Adrenal gland (tissue), 5 donors: ENCODE measurements at regions not wholly inside any gene's neighbourhood (a gene's known extent, or its start where the extent isn't known, plus 50 kb on each side); places are given as distances from the start of the nearest gene placed in this dataset.

ENCODE experiments used
- CTCF ChIP-seq, 6 experiments: fragments of 450-650 bp in 4 of 6; fragments of 200-600 bp in 2 of 6; sonication (generic) in 1 of 6; IDR thresholded peaks; 1 replicate in 5 of 6; 2 replicates in 1 of 6; pipeline versions ENCODE4 v1.5.1 to v1.8.0; 2016 to 2021; ENCODE audit warnings: antibody characterized with exemption in 6 of 6, mild to moderate bottlenecking in 2 of 6, moderate library complexity in 1 of 6
- POLR2A ChIP-seq, 2 donors: fragments of 450-650 bp; IDR thresholded peaks; one replicate each; pipeline ENCODE4 v1.6.1; 2017; ENCODE audit warnings: antibody characterized with exemption in 2 of 2, mild to moderate bottlenecking in 2 of 2, moderate library complexity in 1 of 2
- donor health status: DM: no; HTN: no; CAD: no.

GRCh38 chr16:52022980-52023379, 524.0 kb downstream of the TOX3 start:
- TF ChIP-seq CTCF (IDR thresholded peaks at IDR 0.05) (no peak), POLR2A (IDR thresholded peaks at IDR 0.05) (no peak)
